GM18909 (cell line): ENCODE measurements at regions not wholly inside any gene's neighbourhood (a gene's known extent, or its start where the extent isn't known, plus 50 kb on each side); places are given as distances from the start of the nearest gene placed in this dataset.
"Not testable (repeated sequence)": the region's sequence is repeated elsewhere in the genome, so short reads cannot be mapped to it uniquely, and the experiment has no call there.

Experiments
- ATAC-seq: cut with Tn5 transposase; IDR thresholded peaks from one replicate; pipeline ENCODE4 v1.9.1; 2021; ENCODE audit warnings: mild to moderate bottlenecking; ENCODE audit not compliant: unreplicated experiment, poor library complexity

DNA sequence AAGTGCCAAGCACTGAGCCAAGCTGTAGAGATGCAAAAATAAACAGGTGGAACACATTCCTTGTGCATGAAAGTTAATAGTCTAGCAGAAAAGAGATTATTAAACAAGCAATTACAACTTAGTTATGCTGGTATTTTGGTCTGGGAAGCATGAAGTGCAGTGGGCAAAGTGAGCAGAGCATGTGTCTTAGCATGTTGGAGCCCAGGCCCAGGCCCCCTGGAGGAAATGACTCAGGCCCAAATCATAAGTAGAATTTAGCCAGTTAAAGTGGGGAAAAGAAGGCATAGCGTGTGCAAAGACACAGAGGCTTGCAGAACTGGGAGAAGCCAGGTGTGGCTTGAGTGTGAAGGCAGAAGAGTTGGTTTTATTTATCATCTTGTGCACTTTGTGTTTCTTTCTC lies 163.8 kb upstream of the ATP11B start:
- ATAC-seq = no peak

DNA sequence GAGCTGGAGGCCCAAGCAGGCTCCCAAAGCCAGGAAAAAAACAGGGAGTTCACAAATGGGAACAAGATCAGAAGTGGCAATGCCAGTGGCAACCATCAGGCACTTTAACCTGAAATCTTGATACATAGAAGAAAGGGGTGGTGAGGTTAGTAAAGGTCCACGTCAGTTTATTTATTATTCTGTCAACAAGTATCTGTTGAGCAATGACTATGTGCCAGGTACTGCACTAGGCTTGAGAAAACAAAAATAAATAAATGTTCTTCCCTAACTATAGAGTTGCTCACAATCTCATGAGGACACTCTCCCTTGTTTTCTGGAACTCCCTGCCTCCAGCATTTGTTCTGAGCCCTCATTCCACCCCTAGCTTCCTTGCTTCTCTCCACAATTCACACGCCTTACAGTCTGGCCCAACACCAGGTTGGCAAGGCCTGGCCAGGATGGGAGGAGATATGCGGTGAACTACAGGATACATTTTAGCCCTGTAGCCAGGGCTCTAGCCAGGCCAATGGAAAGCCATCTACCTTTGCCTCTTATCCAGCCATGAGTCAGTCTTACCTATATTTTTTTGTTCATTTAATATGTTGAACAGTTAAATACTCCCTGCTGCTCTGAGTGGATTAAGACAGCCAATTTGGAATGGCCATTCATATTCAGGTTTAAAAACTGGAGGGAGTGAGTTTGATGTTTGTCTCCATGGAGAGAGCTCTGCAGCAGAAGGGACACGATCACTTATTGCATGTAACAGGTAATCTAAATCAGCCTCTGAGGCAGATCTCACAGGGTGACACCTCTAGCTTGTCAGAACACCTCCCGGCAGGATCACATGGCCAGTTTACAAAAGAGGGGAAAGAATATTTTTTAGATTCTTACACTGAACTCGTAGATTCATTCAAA lies 161.9 kb upstream of the ATP11B start:
- no peak for ATAC-seq

DNA sequence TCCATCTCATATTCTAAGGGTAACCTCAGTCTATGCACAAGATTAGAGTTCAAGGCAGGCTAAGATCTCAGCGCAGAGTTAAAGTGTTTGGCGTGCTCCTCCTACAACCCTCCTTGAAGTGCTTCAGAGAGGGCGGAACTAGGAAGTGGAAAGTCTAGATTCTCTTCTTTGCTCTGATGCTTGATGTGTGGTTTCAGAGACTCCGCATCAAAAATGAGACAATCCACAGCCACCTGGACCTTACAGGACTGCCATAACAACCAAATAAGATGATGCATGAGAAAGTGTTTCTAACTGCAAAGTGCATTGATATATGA lies 161.3 kb upstream of the ATP11B start:
- ATAC-seq = no peak

DNA sequence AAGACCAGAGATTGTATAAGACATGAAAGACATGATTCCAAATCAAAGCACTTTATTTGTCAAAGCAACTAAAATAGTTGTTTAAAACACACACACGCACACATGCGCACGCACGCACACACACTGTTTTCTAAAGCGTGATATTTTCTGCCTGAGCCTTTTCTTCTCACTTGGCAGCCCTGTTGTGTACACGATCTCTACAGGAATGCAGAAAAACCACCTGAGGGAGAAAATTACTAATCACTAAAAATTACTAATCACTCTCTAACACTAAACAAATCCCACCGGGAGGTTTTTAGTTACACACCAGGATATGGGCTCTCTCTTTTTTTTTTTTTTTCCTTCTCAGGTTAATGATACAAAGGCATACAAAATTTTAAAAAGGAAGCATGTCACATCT lies 160.1 kb upstream of the ATP11B start:
- no peak for ATAC-seq

DNA sequence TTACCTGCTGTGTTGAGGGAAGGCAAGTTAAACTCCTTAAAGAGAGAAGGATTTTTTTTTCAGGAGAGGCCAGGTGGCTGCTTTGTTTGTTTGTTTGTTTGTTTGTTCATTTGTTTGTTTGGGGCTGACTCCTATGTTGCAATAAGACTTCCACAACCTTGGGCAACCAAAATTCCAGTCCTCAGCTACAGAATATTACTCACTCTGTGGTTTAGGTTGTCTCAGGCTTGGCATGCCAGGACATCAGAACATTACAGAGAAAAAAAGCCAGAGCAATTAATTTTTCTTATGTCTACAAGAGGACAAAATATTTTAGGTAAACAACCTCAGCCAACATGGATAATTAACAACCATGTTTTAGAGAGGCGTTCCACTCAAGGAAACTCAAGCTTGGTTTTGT lies 156.7 kb upstream of the ATP11B start:
- no peak for ATAC-seq

DNA sequence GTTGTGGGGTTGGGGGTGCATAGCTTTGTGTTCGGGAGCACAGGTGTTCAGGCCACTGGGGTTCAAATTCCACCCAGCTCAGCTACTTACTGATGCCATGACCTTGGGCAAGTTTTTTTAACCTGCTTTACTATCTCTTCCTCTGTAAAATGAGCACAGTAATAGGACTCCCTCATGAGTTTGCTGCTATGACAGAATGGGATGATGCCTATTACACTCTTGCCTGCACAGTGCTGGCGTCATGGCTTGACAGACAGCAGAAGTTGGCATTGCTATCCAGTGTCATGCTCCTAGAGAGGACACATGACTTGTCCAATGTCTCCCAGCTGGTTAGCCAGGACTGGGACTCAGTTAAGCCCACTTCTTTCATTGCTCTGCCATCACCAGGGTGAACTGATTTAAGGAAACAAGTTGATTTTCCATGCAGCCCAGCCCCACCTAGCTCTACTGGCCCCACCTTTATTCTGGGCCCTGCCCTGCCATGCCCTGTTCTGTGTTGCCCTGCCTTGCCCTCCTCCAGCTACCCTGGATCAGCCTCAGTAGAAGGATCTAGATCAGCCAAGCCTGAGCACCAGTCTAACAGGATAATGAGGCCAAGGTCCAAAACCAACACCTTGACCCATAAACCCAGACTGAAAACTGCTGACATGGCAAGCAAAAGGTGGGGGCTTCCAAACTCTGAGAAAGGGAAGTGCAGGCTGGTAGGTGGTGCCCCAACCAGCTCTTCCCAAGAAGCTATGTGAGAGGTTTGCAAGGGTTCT lies 155.8 kb upstream of the ATP11B start:
- no peak for ATAC-seq

DNA sequence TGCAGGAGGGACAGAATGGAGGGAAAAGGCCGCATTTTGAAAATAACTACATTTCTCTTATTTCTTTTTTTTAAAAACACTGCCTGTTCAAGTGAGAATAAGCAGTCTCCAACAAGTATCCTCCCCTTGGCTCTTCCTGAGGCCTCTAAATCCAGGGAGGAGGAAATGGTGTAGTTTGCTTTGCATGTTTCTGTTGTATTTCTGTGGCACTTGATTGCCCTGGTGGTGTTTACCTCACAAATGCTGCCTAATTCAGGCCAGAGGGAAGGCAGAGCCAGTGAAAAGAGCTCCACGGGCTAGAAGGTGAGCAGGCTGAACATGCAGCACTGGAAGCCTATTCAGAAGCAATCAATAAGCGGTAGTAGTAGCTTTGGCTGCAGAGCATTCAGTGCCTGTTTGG lies 149.3 kb upstream of the ATP11B start:
- no peak for ATAC-seq

DNA sequence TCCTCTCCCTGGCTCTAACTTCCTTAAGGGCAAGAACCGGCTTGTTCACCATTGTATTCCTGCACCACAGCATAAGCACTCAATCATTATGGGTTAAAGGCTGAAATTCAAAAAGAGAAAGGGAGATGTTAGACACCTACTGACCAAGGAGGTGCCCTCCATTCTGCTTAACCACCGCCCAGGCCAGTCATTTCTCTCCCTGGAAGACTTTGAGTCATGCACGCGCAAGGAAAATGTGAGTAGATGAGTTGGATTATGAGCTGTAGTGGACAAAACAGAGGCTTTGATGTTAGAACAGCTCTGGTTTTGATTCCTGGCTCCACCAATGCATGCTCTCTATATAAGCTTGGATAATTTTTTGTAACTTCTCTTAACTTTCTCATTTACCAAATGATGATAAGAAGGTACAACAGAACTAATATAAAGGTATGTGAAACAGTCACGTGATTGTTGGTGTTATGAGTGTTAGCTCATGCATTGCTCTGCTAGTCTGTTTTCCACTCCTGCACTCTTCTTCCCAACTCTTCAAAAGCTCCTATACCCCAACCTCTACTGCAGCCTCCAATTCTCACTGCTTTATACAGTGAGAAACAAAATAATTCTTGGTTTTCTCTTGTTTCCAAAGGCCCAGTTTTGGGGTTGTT lies 148.4 kb upstream of the ATP11B start:
- no peak for ATAC-seq

DNA sequence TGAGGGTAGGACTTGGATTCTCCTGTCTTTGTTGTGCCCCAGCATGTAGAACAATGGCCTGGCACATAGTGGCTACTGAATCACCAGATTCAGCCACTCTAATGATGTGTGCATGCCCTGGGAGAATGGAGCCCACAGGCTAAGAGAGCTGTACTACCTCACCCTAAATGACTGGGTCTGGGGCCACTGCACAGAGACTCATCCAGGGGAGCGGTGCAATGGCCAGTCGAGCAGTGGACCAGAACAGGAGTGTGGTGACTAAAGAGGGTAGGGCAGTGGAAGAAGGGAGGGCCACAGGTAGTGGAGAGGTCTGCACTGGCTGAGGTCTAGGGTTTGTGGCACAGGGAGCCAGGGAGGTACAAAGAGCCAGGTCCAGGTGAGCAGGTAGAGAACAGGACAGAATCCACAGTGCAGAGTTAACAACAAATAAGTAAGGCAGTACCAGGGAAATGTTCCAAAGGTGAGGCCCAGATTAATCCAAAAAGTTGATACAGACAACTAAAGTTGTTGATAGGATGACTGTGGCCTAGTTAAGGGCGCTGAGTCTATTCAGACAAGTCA lies 142.7 kb upstream of the ATP11B start:
- no peak for ATAC-seq

DNA sequence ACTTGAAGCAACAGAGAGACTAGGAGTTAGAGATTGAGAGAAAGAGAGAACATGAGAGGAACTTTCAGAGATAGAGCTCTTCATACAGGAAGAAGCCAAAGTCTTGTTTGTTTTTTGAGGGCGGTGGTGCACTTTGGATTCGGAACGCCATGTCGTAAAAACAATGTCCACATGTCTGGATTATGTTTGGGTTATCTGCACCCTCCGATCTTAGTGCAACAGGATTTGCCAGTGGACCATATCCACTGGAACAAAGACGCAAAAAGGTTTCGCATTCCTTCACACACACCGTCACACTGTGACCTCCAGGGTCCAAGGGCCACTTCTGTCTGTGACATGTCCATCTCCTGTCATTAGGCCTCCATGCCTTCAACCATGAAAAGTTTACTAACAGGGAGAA lies 141.8 kb upstream of the ATP11B start:
- ATAC-seq = no peak

DNA sequence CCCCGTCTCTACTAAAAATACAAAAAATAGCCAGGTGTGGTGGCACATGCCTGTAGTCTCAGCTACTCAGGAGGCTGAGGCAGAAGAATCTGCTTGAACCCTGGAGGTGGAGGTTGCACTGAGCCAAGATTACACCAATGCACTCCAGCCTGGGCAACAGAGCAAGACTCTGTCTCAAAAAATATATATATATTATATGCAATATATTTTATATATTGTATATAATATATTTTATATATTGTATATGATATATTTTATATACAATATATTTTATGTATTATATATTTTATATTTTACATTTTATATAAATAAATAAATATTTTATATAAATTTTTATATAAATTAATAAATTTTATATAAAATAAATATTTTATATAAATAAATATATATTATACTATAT lies 140.2 kb upstream of the ATP11B start:
- not testable (repeated sequence) for ATAC-seq

DNA sequence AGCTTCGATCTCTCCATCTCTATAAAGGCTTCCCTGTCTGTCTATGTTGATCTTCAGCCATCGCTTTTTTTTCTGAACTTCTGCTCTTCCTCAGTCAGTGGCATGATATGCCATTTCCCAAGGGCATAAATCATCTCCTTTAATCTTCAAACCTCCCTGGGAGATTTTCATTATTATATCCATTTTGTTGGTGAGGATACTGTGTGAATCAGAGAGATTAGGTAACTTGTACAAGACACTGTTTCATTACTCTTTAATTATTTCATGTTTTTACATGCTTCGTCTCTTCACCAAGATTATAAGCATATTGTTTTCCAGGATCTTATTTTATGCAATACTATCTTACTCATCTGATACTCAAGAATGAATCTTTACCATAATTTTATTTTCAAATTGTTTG lies 124.8 kb upstream of the ATP11B start:
- no peak for ATAC-seq

DNA sequence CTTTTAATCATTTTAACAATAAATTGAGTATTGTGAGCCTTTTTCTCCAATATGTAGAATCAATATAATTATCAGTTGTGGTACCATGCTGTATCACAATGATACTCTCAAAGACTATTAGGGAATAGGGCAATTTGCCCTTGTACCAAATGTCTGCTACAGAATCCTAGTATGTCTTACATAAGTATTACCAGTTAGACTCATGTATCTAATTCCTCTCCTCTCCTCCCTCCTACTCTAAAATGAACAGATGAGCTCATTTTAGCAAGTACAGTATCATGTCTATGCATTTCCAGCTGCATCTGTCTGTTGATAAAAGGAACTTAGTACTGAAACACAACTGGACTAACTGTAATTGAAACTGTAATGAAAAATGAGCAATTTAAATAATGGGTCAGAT lies 124.3 kb upstream of the ATP11B start:
- no peak for ATAC-seq

DNA sequence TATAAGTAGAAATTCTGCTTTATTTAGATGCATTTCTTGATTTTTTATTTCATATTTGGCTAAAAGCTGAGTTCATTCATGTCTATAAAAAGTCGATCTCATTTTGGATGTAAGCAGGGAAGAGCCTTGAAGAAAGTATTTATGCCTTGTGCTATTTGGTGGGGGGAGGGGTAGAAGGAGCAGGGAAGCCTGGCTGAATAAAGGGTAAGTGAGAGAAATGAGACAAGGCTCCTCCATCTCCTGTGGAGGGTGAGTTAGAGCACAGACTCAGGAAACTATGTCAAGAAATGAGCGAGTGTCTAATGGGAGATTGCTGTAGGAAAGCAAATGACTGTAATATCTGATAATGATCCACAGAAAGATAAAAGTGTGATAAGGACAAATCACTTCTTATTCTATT lies 121.8 kb upstream of the ATP11B start:
- ATAC-seq = no peak

DNA sequence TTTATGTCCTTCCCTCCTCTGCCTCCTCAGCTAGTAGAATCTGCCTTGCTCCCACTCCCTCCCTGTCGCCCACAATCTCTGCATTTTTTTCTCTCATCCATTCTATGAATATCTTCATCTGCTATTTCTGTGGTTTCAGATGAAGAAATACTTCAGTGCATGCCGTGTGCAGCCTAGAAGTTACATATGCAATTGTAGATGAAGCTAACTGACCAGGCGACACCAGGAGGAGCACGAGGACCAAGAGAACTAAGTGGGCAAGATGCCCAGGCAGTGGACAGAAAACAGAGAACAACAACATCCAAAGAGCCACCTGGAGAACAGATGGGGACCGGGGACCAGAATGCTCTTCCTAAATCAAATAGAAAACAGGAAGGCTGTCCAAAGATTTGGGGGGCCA lies 121.4 kb upstream of the ATP11B start:
- ATAC-seq = no peak

DNA sequence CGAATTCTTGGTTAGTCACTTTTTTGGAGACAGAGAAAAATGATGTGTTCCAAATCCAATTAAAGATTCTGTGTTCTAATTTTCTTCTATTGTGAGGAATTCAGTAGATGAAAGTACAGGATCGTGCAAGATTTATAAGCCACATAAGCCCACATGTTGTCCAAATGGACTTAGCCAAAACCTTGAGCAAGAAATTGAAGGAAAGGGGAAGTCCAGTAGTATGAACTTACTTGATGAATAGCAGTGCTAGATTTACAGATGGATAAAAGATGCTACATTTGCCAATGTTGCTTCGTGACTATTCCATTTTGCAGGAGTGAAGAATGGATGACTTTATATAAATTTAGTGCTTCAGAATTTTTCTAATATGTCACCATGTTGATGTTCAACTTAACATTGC lies 120.0 kb upstream of the ATP11B start:
- ATAC-seq = no peak

DNA sequence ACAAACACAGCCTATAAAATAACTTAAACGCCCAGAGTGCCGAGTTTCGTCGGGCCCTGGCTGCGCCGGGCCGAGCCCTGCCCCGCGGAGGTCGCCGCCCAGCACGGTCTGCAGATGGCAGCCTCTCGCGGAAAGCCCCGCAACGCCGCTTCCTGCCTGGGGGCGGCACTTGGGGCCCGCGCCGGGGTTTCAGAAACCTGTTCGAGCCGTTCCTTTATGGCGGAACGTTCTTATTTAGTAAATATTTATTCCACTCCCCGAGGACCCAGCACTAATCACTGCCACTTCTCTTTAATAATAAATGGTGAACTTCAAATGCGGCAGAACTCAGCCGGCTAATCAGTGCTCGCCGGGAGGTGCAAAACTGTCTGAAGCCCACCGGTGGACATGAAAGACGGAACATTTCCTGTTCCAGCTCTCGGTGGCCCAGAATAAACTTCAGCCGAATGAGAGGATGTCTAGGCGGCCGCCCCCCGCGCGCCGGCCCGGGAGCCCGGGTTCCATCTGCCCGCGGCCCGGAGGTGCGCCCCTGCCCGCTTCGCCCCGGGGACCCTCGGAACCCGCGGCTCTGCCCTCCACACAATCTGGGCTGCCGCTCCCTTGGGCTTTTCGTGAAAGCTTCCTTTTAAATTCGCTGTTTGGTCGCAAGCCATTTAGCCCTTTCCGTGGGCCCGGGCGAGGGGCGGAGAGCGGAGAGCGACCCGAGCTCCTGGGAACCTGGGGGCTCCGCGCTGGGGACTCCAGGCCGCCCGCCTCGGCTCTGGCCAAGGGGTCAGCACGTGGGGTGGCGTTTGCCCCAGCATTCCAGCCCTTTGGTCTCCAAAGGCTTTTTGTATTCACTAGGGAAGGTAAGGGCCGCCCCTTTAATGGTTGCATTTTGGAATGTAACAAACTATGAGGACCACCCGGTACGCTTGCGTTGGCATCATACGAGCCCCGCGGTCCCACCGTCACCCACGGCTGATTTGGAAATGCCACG lies 110.8 kb upstream of the ATP11B start:
- peak; percentile 89 for ATAC-seq

DNA sequence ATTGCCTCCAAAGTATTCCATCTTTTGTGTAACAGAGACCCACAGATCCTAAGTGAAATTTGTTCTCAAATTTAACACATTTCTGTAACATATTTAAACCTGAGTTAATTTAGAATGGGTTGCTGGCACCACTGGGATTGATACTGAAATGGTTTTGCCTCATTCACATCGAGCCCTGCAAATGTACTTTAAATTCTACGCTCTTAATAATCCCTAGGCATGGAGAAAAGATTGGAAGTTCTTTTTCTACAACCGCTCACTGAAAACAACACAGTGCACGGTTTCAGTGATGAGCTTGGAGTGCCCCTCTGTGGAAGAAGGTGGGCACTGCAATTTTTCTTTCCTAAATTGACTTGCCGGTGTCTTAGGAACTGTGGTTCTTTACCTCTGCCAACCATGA lies 109.9 kb upstream of the ATP11B start:
- ATAC-seq = peak; percentile 70

DNA sequence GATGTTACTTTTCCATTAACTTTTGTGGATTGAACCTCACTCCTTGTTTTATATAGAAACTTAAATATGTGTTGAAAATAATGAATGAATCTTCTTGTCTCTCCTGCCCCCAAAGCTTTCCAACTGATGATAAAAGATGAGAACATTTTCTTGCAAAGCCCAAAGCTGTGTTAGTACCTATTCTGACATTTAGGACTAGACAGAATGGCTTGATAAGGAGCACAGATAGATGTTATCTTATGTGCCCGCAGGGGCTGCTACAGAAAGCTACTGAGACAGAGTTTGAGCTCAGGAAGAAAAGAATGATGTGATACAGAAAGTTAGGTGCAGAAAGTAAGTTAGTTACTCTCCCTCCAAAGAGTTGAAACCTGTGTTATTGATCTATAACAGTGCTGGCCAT lies 109.4 kb upstream of the ATP11B start:
- ATAC-seq = peak; percentile 3
